H1 (cell line): ENCODE measurements at regions not wholly inside any gene's neighbourhood (a gene's known extent, or its start where the extent isn't known, plus 50 kb on each side); places are given as distances from the start of the nearest gene placed in this dataset.

Source experiments
- BACH1 ChIP-seq: IDR thresholded peaks from 2 replicates; pipeline ENCODE4 v1.6.1; 2012; ENCODE audit warnings: low read length, improper control_type of control experiment
- BCL11A ChIP-seq, 2 experiments: IDR thresholded peaks; one replicate each; pipeline ENCODE4 v1.6.1; 2011; ENCODE audit warnings: low read depth in 2 of 2, low read length in 2 of 2, mild to moderate bottlenecking in 2 of 2
- CEBPB ChIP-seq: IDR thresholded peaks from 2 replicates; pipeline ENCODE4 v1.6.1; 2012; ENCODE audit warnings: low read depth, low read length
- CHD1 ChIP-seq: IDR thresholded peaks from 2 replicates; pipeline ENCODE4 v1.6.1; 2012; ENCODE audit warnings: low read depth, low read length, improper control_type of control experiment
- CHD2 ChIP-seq: IDR thresholded peaks from 2 replicates; pipeline ENCODE4 v1.6.1; 2012; ENCODE audit warnings: low read length, improper control_type of control experiment
- CREB1 ChIP-seq: IDR thresholded peaks from 2 replicates; pipeline ENCODE4 v1.6.1; 2012; ENCODE audit warnings: inconsistent platforms
- CTBP2 ChIP-seq: IDR thresholded peaks from 2 replicates; pipeline ENCODE4 v1.7.0; 2011; ENCODE audit warnings: borderline replicate concordance, mild to moderate bottlenecking, moderate library complexity, mixed read lengths, low read length; ENCODE audit not compliant: insufficient read depth, insufficient read length
- E2F6 ChIP-seq: IDR thresholded peaks from 2 replicates; pipeline ENCODE4 v1.6.1; 2012; ENCODE audit warnings: inconsistent platforms
- EP300 ChIP-seq, 2 experiments: IDR thresholded peaks; 1 replicate in 1 of 2; 2 replicates in 1 of 2; pipeline ENCODE4 v1.6.1; 2011 to 2012; ENCODE audit warnings: low read depth in 2 of 2, low read length in 2 of 2, mild to moderate bottlenecking in 2 of 2, borderline replicate concordance in 1 of 2, inconsistent platforms in 1 of 2, moderate library complexity in 1 of 2
- FOSL1 ChIP-seq: IDR thresholded peaks from 2 replicates; pipeline ENCODE4 v1.6.1; 2011; ENCODE audit warnings: mild to moderate bottlenecking, low read depth, low read length, moderate library complexity; ENCODE audit not compliant: insufficient read depth
- GTF2F1 ChIP-seq: IDR thresholded peaks from 2 replicates; pipeline ENCODE4 v1.6.1; 2012; ENCODE audit warnings: low read depth, low read length, improper control_type of control experiment, borderline replicate concordance
- HDAC6 ChIP-seq: IDR thresholded peaks from one replicate; pipeline ENCODE4 v1.7.1; 2012; ENCODE audit warnings: low read depth, mild to moderate bottlenecking, inconsistent platforms, low read length, moderate library complexity
- KDM5A ChIP-seq: fragments of 200-600 bp; IDR thresholded peaks from 2 replicates; pipeline ENCODE4 v1.7.1; 2012; ENCODE audit warnings: mild to moderate bottlenecking, low read length, inconsistent platforms, mixed read lengths
- MAX ChIP-seq: IDR thresholded peaks from 2 replicates; pipeline ENCODE4 v1.6.1; 2012; ENCODE audit warnings: inconsistent platforms
- PHF8 ChIP-seq: fragments of 200-600 bp; sonication (generic); conservative IDR thresholded peaks from 2 replicates; pipeline ENCODE4 v1.7.1; 2012; ENCODE audit warnings: low read depth, mild to moderate bottlenecking, inconsistent platforms, low read length, moderate library complexity
- POLR2AphosphoS5 ChIP-seq: IDR thresholded peaks from 2 replicates; pipeline ENCODE4 v1.6.1; 2011; ENCODE audit warnings: low read depth, low read length
- POU5F1 ChIP-seq: IDR thresholded peaks from 2 replicates; pipeline ENCODE4 v1.6.1; 2011; ENCODE audit warnings: low read depth, mild to moderate bottlenecking, low read length, moderate library complexity
- RFX5 ChIP-seq: IDR thresholded peaks from 2 replicates; pipeline ENCODE4 v1.6.1; 2011; ENCODE audit warnings: low read depth, low read length, improper control_type of control experiment, borderline replicate concordance
- SAP30 ChIP-seq: fragments of 300-600 bp; sonication (generic); IDR thresholded peaks from 2 replicates; pipeline ENCODE4 v1.7.1; 2012; ENCODE audit warnings: low read length, moderate library complexity, mild to moderate bottlenecking, inconsistent platforms; ENCODE audit not compliant: insufficient read depth, insufficient replicate concordance
- SIN3A ChIP-seq, 2 experiments: IDR thresholded peaks in 1 of 2; conservative IDR thresholded peaks in 1 of 2; 2 replicates each; pipeline ENCODE4 v1.6.1; 2011 to 2012; ENCODE audit warnings: low read length in 2 of 2, improper control_type of control experiment in 1 of 2, low read depth in 1 of 2, mild to moderate bottlenecking in 1 of 2
- SIX5 ChIP-seq: IDR thresholded peaks from 2 replicates; pipeline ENCODE4 v1.6.1; 2011; ENCODE audit warnings: mild to moderate bottlenecking, low read depth, low read length
- SP2 ChIP-seq: IDR thresholded peaks from 2 replicates; pipeline ENCODE4 v1.6.1; 2012; ENCODE audit warnings: mild to moderate bottlenecking, low read length, inconsistent platforms
- SP4 ChIP-seq: IDR thresholded peaks from 2 replicates; pipeline ENCODE4 v1.6.1; 2012; ENCODE audit warnings: low read length, inconsistent platforms
- YY1 ChIP-seq: IDR thresholded peaks from 2 replicates; pipeline ENCODE4 v1.6.1; 2011; ENCODE audit warnings: low read depth, mild to moderate bottlenecking, low read length
- ZNF274 ChIP-seq: IDR thresholded peaks from 2 replicates; pipeline ENCODE4 v1.7.0; 2012; ENCODE audit warnings: low read length, borderline replicate concordance; ENCODE audit errors: extremely low read depth

GRCh38 chr5:104650313-104651055 lies 1087.9 kb upstream of the NUDT12 start (continued):
- TF ChIP-seq CEBPB (no peak), POU5F1 (peak; percentile 76), HDAC6 (no peak), CHD2 (no peak), SAP30 (no peak), SIX5 (no peak), EP300 (IDR thresholded peaks at IDR 0.05; ENCODE audit: borderline replicate concordance in 1 of 2, low read depth in 2 of 2, low read length in 2 of 2) (no peak), ZNF274 (peak; percentile 26; the same call in 1 of the 2 replicates), FOSL1 (no peak), POLR2AphosphoS5 (peak; percentile 27; the same call in 1 of the 2 replicates), RFX5 (no peak), SP2 (no peak), YY1 (no peak), BACH1 (no peak), SP4 (no peak), KDM5A (no peak), BCL11A (IDR thresholded peaks at IDR 0.05; ENCODE audit: low read depth in 2 of 2, low read length in 2 of 2) (no peak), CREB1 (no peak), CHD1 (no peak), PHF8 (no peak), GTF2F1 (no peak), E2F6 (no peak), MAX (no peak), SIN3A (conservative IDR thresholded peaks at IDR 0.05 in 1 of 2, IDR thresholded peaks at IDR 0.05 in 1 of 2; ENCODE audit: low read depth in 1 of 2, low read length in 2 of 2) (no peak), CTBP2 (no peak)
- TF ChIP-seq, all 59 proteins: peak for 4
